Fibroblast of lung (primary cell): ENCODE measurements at regions not wholly inside any gene's neighbourhood (a gene's known extent, or its start where the extent isn't known, plus 50 kb on each side); places are given as distances from the start of the nearest gene placed in this dataset.

Experiments used
- EZH2 ChIP-seq: IDR thresholded peaks from 2 replicates; pipeline ENCODE4 v1.5.1; 2012; ENCODE audit warnings: low read length, control low read depth, mild to moderate bottlenecking; ENCODE audit errors: missing control alignments
- TF ChIP-seq, protein P1 (sequence below), 2 donors: IDR thresholded peaks in 1 of 2; conservative IDR thresholded peaks in 1 of 2; 1 replicate in 1 of 2; 2 replicates in 1 of 2; pipeline ENCODE4 v1.5.1; 2011 to 2012; ENCODE audit warnings: low read length in 2 of 2, control low read depth in 1 of 2, inconsistent platforms in 1 of 2, low read depth in 1 of 2, mild to moderate bottlenecking in 1 of 2

DNA sequence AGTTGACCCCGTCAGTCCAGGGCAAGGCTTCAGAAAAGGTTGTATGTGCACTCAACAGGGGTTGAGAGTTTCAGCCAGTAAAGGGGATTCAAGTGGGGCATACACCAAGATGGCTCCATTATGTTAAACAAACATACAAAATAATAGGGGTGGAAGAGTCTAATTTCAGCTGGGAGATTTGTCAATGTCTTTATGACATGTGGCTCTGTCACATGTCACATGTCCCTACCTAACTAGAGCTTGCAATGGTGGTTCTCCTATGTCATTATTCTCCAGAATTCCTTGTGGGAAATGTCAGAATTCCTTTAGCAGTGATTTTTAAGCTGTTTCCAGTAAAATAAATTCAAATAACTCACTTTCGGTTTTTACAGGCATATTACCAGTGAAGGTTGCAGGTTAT is 392.0 kb upstream of the ADGRL4 start:
- TF ChIP-seq, protein P1, sequence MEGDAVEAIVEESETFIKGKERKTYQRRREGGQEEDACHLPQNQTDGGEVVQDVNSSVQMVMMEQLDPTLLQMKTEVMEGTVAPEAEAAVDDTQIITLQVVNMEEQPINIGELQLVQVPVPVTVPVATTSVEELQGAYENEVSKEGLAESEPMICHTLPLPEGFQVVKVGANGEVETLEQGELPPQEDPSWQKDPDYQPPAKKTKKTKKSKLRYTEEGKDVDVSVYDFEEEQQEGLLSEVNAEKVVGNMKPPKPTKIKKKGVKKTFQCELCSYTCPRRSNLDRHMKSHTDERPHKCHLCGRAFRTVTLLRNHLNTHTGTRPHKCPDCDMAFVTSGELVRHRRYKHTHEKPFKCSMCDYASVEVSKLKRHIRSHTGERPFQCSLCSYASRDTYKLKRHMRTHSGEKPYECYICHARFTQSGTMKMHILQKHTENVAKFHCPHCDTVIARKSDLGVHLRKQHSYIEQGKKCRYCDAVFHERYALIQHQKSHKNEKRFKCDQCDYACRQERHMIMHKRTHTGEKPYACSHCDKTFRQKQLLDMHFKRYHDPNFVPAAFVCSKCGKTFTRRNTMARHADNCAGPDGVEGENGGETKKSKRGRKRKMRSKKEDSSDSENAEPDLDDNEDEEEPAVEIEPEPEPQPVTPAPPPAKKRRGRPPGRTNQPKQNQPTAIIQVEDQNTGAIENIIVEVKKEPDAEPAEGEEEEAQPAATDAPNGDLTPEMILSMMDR (conservative IDR thresholded peaks at IDR 0.05 in 1 of 2, IDR thresholded peaks at IDR 0.05 in 1 of 2; ENCODE audit: low read depth in 1 of 2, low read length in 2 of 2) = no peak
- no peak for TF ChIP-seq EZH2
